GM19467 (cell line): ENCODE measurements at regions not wholly inside any gene's neighbourhood (a gene's known extent, or its start where the extent isn't known, plus 50 kb on each side); places are given as distances from the start of the nearest gene placed in this dataset.

Source experiments
- ATAC-seq: cut with Tn5 transposase; IDR thresholded peaks from one replicate; pipeline ENCODE4 v1.9.1; 2021; ENCODE audit warnings: mild to moderate bottlenecking, moderate library complexity; ENCODE audit not compliant: unreplicated experiment

DNA sequence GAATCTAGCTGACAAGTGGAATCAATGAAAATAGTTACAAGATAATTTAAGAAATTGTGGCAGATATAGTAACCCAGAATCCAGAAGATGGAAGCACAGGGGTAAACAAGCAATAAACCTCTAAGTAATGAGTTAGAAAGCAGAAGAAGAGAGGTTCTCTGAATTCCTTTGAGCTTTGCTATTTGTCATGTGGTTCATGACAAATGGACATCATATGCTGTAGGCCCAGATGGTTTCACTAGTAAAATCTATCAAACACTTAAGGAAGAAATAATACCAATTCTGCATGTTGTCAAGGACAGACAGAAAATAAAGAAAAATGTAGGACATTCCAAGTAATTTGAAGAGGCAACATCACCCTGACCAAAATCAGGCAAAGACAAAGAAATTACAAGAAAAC, 480.8 kb upstream of the INTU start:
- ATAC-seq: no peak

DNA sequence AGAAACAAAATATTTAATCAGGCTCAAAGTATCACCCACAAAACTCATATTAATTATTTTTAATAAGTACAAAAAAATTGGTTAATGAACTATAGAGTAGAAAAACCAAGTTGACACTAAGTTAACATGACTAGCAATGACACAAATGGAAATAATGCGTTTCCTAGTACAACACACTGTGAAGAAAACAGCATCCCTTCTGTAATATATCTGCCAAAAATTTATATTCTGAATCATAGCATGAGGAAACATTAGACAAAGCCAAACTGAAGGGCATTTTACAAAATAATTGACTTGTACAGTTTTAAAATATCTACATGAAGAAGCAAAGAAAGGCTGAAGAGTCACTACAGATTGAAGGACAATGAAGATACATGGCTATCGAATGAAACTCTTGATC, 477.6 kb upstream of the INTU start:
- ATAC-seq: no peak

DNA sequence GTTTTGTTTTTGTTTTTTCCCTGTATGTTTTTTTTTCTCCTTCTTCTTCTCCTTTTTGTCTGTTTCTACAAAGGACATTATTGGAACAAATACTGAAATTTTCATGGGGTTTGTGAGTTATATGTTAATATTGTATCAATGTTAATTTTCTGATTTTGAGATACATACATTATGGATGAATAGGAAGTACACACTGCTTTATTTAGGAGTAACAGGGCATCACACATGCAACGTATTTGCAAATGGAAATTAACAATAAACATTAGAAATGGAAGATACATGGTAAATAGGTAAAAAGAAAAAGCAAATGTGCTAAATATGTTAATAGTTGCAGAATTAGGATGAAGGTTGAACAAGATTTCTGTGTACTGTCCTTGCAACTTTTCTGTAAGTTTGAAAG, 477.2 kb upstream of the INTU start:
- ATAC-seq: no peak

DNA sequence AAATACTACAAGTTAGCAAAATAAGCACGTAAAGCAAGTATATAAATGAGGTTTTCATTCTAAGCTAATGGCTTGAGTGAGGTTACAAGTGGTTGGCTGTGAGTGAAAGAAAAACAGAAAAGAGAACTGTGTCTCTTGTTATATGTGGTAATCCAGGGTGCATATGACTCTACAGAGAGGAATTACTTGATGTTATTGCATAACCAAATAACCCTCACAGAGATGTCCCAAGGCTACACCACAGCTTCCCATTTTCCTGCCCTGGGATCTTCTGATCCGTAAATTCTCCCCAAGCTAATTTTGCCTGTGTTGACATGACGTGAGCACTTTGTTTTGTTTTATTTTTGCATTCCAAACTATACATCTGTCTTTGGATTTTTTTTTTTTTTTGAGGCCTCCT, 470.0 kb upstream of the INTU start:
- no peak for ATAC-seq

DNA sequence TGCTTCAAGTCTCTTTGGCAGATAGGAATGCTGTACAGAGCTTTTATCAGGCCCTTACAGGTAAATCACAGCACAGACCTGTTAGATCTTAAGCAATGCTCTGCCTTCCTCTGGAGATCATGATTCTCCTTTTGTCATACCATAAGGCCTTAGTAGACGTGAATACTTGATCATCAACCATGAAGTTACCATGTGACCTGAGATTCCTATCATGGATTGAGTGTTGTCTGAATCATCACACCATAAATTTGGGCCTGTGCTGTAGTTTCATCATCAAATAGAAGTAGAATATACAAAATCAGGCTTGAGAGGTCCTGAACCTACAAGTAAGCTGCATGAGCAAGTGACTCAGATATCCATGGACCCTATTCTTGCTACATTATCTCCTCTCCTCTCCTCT, 466.8 kb upstream of the INTU start:
- no peak for ATAC-seq

DNA sequence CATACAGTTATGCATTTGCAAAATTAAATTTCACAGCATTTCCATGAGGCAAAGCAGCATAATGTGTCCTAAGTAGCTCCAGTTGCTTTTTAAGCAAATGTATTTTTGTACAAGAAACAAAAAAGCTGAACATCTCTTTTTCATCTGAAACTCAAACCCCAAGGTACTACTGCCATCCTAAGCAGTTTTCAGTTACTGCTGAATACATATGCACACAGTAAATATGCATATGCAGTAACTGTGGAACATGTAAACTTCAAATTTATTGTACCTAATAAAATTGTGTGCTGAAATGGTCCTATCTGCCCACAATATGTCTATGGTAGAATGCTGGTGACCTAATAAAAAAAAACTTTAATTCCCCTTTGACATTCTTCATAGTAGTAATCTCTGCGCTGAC, 458.6 kb upstream of the INTU start:
- no peak for ATAC-seq

DNA sequence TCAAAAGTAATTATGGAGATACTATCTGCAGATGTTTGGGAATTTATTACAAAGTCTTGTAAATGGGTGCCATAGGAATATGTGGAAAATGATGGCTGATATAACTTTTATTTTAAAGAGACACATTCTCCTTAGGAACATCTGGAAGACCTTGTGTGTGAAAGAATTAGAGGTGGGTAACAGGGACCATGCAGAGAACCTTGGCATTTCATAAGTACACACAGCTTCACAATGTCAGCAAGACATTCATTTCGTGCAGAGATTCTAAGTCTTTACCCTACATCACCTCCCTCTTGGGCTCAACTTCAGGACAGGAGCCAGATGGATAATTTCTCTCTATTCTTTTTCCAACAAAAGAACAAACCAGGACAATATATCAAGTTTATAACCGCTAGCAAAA, 458.1 kb upstream of the INTU start:
- no peak for ATAC-seq

DNA sequence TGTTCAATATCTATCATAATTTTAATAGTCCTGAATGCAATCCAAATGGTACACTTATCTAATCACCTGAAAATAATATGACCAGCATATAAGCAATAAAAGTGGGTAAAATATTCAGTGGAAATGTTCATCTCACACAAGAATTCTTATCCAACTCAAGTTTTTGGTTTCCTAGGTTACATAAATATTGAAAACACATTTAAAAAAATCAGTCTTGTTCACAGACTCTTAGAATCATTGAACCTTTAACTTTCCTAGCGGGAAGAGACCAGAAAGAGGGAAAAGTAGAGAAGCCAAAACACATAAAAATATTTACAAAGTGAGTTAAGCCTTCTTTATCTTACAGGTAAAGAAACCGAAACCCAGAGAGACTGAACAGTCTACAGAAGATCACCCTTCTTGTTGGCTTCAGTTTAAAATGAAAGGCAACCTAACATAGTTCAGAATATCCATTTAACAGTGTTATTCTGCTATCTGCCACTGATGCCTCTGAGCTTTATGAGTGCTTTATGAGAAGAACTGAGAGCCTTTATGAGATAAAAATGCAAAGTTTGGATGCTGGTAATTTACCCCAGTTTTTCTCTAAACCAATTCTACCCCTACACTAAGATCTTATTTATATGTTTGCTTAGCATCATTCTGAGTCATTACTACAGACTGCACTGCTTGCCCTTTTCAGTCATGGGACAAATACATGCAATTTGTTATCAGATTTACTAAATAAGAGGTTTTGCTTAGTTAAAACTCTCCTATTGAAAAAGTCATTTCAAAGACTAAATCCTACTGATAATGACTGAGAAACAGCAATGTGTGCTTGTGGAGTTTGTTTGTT, 453.3 kb upstream of the INTU start:
- no peak for ATAC-seq

DNA sequence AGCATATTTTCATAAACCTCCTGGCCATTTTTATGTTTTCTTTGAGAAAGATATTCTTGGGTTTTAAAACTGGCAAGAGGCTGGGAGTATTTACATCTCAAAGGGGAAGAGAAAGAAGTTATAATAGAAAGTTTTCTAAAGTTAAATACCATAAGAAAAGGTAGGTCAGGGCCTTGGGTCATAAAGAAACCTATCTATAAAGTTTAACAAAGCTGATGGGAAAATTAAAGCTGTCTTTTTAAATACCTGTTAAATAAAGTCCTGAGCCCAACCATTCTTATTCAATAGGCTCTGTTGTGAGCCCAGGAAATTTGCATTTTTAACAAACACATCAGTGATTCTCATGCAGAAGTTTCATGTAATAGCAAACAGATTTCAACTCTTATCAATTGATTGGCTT, 451.8 kb upstream of the INTU start:
- ATAC-seq: no peak

DNA sequence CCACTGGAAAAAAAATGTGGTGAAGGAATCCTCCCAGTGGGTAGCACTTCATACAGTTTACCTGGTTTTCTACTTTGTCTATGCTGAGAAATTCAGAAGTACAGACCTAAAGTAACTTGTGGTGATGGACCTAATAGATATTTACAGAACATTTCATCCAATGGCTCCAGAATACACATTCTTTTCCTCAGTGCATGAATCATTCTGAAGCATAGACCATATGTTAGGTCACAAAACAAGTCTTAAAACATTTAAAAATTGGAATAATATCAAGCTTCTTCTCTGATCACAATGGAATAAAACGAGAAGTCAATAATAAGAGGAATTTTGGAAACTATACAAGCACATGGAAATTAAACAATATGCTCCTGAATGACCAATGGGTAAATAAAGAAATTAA, 450.1 kb upstream of the INTU start:
- no peak for ATAC-seq

DNA sequence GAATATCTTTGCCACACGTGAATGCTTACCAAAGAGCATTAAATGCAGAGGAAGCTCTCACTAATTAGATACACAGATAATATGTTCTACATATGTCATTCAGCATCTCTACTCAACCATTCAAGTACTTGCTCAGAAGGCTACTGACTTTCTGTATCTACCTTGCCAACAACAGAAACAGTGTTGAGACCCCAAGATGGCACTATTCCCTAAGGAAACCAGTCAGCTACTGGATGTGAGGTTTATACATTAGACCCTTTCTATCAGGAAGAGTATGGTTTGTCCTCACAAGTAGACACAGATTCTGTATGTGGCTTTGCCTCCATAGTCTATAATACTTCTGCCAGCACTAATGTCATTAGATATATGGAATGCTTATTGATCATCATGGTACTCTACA, 443.9 kb upstream of the INTU start:
- ATAC-seq: no peak

DNA sequence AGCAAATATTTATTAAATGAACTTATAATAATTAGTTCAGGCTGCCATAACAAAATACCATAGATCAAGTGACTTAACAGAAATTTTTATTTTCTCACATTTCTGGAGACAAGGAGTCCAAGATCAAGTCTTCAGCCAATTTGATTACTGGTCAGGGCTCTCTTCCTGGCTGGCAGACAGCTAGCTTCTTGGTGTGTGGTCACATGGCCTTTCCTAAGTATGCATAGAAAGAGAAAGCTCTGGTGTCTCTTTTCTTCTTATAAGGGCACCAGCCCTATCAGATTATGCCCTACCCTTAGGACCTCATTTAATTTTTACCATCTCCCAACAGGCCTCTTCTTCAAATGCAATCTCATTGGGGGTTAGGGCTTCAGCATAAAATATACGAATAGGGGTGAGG, 438.5 kb upstream of the INTU start:
- no peak for ATAC-seq

DNA sequence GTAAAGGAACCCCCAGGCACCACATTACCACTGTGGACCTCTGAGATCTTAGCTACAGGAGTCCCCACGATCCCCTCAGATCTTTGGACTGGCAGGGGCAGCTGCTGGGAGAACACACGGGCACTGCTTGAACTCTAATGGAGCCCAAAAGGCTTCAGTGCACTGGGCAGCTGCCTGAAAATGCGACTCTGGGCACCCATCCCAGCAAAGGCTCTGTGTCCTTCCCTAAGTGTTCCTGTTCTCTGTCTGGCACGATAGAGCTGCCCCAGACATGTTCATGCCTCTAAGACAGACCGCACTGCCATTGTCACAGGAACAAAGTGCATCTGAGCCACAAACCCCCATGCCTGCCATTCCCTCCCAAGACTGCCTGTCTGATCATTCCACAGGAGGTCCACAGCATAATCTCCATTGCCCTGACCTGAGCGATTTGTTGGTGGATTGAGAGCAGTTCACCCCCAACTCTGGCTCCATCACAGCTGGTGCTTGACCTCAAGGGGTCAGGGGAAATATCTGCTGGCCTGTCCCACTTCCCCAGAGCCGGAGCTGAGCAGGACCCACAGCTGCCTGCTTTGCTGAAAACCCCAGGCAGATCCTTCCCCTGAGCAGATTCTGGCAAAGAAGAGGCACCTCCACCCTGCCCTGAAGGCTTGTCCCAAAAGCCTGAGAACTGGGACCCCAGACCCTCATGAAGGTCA, 436.0 kb upstream of the INTU start:
- ATAC-seq: no peak

DNA sequence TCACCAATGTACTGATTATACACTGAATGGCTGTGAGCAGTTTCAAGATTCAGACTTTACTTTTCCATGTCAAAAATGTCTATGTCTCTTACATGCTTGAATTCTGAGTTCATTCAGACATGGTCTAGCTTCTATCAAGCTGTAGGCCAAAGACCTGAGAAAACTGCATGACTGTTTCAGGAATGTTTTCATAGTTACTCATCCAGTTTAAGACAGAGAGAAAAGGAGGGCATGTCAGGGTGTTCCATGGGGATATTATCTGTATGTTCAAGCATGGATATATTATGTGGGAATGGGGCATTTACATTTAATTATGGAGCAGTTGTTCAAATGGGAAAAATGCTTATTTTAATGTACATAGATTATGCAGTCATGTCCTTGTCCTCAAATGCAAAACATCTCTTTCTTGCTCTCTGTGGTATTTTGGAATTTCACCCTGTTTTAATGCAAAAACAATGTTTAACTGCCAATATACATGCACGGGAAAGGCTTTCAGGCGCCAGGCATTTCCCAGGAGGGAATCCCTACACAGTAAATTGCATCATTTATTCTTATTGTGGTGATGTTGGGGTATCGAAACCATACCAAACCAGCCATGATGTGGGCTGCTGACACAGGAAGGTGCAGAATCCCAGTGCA, 429.1 kb upstream of the INTU start:
- ATAC-seq: no peak

DNA sequence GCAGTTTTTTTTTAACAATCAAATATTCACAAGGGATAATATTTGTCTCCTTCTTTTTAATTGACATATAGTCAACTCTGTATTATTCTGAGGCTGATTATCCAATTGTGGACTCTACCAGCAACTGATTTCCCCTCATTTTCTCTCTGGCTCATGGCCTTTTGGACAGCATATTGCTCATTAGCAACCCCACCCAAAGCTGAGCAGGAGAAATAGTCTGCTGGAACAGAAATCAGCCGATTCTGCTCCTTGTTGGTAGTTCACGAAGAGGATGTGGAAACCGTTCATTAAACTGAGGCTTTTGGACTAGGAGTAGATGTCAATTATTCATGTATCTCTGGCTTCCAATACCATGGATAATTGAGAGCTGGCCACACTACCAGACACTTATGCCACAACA, 428.4 kb upstream of the INTU start:
- ATAC-seq: no peak

DNA sequence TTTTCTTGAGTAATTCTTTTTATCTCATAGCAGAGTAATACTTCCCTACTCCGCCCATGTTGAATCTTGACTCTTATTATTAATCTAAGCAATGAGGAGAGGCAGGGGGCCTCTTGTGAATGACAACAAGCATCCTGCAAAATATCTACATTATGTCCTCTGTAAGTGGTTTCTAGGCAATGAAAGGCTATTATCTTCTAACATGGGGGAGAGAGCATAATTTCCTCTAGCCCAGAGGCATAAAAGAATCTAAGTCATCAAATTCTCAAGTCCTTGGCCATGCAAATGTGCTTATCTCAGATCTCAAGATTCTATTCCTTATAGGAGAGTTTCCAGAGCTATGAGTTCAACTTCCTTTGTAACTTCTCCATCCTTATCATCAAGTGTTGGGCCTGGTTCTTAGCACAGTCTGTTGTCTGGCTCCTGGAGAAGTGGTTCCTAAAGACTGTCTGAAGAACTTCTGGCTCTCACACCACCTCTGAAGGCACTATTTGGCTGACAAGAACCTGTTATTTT, 423.1 kb upstream of the INTU start:
- ATAC-seq: no peak

DNA sequence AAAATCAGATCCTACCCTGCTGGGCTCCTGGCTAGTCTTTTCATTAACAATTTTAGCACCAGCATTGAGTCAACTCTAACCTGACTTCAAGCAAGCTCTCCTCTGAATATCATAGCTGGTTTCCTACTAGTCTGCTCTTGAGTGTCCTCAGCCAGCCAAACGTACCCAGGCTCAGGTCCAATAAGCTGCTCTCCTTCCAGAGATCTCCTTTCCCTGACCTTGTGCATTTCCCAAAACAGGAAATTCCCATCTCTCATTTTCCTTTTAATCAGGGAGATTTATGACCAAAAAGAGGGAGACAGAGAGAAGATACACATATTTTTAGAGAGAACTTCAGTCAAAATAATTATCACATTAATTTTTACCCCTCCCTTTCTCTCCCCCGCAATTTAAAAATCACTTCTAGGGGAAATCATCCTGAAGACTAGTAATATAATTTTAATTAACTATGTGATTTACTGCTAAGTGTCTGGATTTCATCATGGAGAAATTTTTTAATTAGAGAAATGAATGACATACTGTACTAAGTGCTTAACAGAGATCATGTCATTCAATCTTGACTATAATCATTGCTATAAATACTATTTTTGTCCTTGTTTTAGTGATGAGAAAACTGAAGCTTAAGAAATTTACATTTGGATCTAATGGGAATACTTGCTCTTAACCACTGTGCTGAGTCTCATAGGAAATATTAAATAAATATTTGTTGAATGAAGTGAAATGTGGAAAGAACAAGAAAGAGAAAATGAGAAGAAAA, 421.7 kb upstream of the INTU start:
- no peak for ATAC-seq

DNA sequence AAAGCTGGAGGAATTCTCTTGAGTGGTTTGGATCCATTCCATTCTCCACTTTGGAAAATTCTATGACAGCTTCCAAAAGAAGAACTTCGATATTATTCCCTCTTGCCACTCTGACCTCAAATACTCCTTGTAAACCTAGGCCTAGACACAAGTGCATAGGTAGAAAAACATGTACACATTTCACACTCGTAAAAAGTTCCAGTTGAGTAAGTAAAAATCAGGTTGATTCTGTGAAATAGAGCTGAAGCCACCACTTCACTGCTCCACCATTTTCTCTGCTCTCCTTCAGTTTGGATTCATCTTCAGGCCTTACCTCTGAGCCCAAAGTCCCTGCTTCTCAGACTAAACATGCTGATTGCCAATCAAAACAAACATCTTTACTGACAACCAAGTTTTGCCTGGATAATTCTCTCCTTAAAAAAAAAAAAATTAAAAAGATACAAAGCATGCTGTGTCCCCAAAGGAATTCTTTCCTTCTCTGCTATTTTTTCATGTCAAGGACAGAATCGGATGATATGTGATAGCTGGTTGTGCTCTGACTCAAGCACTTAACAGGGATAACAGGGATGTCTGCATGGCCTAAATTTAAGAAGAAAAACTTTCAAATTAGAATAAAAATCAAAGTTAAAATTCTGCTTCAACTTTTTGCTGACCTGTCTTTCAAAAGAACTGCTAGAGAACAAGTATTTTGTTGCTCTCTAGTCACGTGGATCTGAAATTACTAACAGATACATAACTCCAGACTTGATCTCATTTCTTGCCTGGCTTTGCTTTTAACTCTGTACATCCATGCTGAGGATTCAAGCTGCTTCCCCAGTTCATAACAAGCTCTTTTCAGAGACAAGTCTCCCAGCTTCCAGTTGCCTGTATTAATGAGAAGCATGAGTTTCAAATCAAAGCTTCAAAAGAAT, 420.9 kb upstream of the INTU start:
- ATAC-seq: no peak

DNA sequence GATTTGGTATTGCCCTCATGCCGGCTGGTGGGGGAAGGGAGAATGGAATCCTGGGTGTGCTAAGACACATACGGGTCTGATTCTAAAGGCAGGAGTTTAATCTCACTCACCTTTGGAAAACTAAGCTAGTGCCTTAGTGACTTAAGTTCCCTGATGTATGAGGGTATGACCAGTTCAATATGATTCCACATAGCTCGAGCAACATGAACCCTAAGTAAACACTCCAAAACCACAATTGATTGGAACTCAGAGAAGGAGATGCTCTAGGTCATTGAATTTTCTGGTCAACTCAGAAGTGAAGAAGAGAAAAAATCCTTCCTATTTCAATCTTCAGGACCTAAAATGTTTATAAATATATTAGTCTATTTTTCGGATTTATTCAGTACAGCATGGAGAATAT, 420.1 kb upstream of the INTU start:
- ATAC-seq: no peak

DNA sequence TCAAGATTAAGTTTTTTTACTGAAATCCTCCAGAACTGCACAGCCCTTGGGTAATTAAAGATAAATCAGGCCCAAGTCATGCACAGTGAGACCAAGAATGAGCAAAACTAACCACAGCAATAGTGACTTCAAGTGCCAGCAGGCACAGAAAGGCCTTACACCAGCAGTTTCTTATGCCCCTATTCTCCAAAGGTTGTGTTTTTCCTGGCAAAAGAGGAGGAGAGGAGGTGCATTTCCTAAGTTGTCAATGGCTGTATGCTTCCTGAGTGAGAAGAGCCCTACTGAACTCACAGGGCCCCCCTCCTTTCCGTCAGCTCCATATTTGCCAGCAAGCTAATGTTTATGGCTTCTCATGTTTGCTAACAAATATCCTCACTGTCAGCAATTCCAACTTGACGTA, 418.7 kb upstream of the INTU start:
- ATAC-seq: no peak
